ENCODE measurements at regions not wholly inside any gene's neighbourhood (a gene's known extent, or its start where the extent isn't known, plus 50 kb on each side); places are given as distances from the start of the nearest gene placed in this dataset.

DNA sequence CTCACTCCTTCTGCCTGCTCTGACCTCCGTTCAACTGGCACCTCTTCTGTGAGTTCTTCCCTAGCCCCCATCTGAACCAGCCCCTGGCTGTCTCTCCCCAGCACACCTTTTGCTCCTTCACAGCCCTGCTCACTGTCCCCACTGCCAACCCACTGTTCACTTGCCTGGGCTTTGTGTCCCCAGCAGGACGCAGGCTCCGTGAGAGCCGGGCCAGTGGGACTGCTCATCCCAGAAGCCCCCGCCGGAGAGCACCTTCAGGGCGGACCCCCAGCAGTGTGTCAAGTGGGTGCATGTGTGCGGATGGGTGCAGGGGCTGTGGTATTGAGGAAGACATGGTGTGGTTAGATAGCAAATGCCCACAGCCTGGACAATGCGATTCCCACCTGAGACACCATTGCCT is 148.4 kb upstream of the RNF32 start:
- 71% methylated on average over 3 of the region's 9 CpGs for WGBS (ENCODE audit: missing lambda C conversion rate)
- no peak for FAIRE-seq
- TF ChIP-seq BHLHE40 (IDR thresholded peaks at IDR 0.05; ENCODE audit: low read depth, low read length) (no peak), HEYL (CRISPR knock-in tag; IDR thresholded peaks at IDR 0.05) (no peak), ESRRA (IDR thresholded peaks at IDR 0.05; ENCODE audit: borderline replicate concordance, low read length) (no peak), MAZ (IDR thresholded peaks at IDR 0.05; ENCODE audit: borderline replicate concordance, low read depth, low read length) (no peak), EHF (CRISPR knock-in tag; IDR thresholded peaks at IDR 0.05) (no peak), KDM5A (IDR thresholded peaks at IDR 0.05) (no peak), ZC3H11A (IDR thresholded peaks at IDR 0.05) (no peak), TP53 (CRISPR knock-in tag; IDR thresholded peaks at IDR 0.05) (no peak), RARB (CRISPR knock-in tag; IDR thresholded peaks at IDR 0.05) (no peak), CBX2 (IDR thresholded peaks at IDR 0.05; ENCODE audit: borderline replicate concordance, low read depth) (no peak), RCOR1 (IDR thresholded peaks at IDR 0.05; ENCODE audit: low read depth, low read length) (no peak), JUN (IDR thresholded peaks at IDR 0.05) (no peak), ZNF302 (CRISPR knock-in tag; IDR thresholded peaks at IDR 0.05) (no peak), RFX5 (IDR thresholded peaks at IDR 0.05) (no peak)
- TF ChIP-seq, protein P1, sequence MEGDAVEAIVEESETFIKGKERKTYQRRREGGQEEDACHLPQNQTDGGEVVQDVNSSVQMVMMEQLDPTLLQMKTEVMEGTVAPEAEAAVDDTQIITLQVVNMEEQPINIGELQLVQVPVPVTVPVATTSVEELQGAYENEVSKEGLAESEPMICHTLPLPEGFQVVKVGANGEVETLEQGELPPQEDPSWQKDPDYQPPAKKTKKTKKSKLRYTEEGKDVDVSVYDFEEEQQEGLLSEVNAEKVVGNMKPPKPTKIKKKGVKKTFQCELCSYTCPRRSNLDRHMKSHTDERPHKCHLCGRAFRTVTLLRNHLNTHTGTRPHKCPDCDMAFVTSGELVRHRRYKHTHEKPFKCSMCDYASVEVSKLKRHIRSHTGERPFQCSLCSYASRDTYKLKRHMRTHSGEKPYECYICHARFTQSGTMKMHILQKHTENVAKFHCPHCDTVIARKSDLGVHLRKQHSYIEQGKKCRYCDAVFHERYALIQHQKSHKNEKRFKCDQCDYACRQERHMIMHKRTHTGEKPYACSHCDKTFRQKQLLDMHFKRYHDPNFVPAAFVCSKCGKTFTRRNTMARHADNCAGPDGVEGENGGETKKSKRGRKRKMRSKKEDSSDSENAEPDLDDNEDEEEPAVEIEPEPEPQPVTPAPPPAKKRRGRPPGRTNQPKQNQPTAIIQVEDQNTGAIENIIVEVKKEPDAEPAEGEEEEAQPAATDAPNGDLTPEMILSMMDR (IDR thresholded peaks at IDR 0.05): no peak
- TF ChIP-seq, protein P2, sequence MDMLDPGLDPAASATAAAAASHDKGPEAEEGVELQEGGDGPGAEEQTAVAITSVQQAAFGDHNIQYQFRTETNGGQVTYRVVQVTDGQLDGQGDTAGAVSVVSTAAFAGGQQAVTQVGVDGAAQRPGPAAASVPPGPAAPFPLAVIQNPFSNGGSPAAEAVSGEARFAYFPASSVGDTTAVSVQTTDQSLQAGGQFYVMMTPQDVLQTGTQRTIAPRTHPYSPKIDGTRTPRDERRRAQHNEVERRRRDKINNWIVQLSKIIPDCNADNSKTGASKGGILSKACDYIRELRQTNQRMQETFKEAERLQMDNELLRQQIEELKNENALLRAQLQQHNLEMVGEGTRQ (IDR thresholded peaks at IDR 0.05): no peak
- TF ChIP-seq, protein P3, sequence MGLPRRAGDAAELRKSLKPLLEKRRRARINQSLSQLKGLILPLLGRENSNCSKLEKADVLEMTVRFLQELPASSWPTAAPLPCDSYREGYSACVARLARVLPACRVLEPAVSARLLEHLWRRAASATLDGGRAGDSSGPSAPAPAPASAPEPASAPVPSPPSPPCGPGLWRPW (IDR thresholded peaks at IDR 0.05): no peak
- TF ChIP-seq, protein P4, sequence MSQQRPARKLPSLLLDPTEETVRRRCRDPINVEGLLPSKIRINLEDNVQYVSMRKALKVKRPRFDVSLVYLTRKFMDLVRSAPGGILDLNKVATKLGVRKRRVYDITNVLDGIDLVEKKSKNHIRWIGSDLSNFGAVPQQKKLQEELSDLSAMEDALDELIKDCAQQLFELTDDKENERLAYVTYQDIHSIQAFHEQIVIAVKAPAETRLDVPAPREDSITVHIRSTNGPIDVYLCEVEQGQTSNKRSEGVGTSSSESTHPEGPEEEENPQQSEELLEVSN (IDR thresholded peaks at IDR 0.05; ENCODE audit: borderline replicate concordance, low read depth): no peak
- TF ChIP-seq, protein P5, sequence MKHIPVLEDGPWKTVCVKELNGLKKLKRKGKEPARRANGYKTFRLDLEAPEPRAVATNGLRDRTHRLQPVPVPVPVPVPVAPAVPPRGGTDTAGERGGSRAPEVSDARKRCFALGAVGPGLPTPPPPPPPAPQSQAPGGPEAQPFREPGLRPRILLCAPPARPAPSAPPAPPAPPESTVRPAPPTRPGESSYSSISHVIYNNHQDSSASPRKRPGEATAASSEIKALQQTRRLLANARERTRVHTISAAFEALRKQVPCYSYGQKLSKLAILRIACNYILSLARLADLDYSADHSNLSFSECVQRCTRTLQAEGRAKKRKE (CRISPR knock-in tag; IDR thresholded peaks at IDR 0.05; ENCODE audit: low read depth): no peak

DNA sequence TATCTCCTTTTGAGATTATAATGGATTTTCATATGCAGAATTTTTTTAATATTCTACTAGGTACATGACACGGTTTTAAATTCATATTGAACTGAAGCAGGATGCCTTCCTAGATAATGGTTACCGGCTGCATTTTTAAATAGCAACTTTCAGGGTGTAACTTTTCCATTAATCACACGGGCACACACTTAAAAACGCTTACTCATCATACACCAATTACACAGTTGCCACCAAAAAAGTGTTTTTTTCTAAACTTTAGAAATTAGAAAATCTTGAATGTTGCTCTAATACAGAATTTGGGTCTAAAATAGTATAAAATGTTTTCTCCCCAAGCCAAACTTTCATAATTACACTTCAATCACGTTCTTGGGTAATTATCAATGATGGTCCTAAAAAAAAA is 149.1 kb upstream of the RNF32 start:
- WGBS (ENCODE audit: missing lambda C conversion rate): 18% methylated on average over 5 of the region's 5 CpGs

More for the DNA sequence above, 148.4 kb upstream of the RNF32 start:
- H3K4me1 ChIP-seq: no peaks in the 10 kb centered on the region
- H3K4me2 ChIP-seq: no peak overlapping the region
- no peak for ATAC-seq
- POLR2A ChIA-PET: no interaction called here
- no peak overlapping the region for H3K4me3 ChIP-seq
- CTCF ChIA-PET: interaction anchor here (0.6 kb wide), 1 partner anchor 662 kb away, joined by 3 read pairs; no protein-coding TSS in a partner anchor
- no peak for DNase-seq (ENCODE audit: low read depth in 1 of 2, low spot score in 1 of 2)
- H3K27ac ChIP-seq: no peak overlapping the region
- H3K9me3 ChIP-seq: no peaks in the 10 kb centered on the region

More for the DNA sequence above, 149.1 kb upstream of the RNF32 start:
- no peaks in the 10 kb centered on the region for H3K9me3 ChIP-seq
- TF ChIP-seq CHD4 (IDR thresholded peaks at IDR 0.05; ENCODE audit: borderline replicate concordance): no peak
- TF ChIP-seq TP53 (CRISPR knock-in tag; IDR thresholded peaks at IDR 0.05): no peak
- TF ChIP-seq, protein P4 (IDR thresholded peaks at IDR 0.05; ENCODE audit: borderline replicate concordance, low read depth): no peak
- peak; percentile 67 for TF ChIP-seq MAFK (IDR thresholded peaks at IDR 0.05; ENCODE audit: partially characterized antibody)
- no peak for TF ChIP-seq BHLHE40 (IDR thresholded peaks at IDR 0.05; ENCODE audit: low read depth, low read length)
- TF ChIP-seq ZNF302 (CRISPR knock-in tag; IDR thresholded peaks at IDR 0.05): no peak
- TF ChIP-seq KDM1A (IDR thresholded peaks at IDR 0.05; ENCODE audit: low read depth): no peak
- TF ChIP-seq, protein P2 (IDR thresholded peaks at IDR 0.05): no peak
- H3K27ac ChIP-seq: no peak overlapping the region
- POLR2A ChIA-PET: no interaction called here
- FAIRE-seq (no peak), ATAC-seq (no peak), DNase-seq (ENCODE audit: low read depth in 1 of 2, low spot score in 1 of 2) (no peak)
- no peaks in the 10 kb centered on the region for H3K4me1 ChIP-seq
- H3K4me3 ChIP-seq: no peak overlapping the region
- H3K4me2 ChIP-seq: no peak overlapping the region
- CTCF ChIA-PET: interaction anchor here (2.8 kb wide), 1 partner anchor 17 kb away, joined by 7 read pairs; no protein-coding TSS in a partner anchor
